Activated CD8-positive, alpha-beta T cell treated with anti-CD3 and anti-CD28 coated beads for 36 hours (primary cell): ENCODE measurements at regions not wholly inside any gene's neighbourhood (a gene's known extent, or its start where the extent isn't known, plus 50 kb on each side); places are given as distances from the start of the nearest gene placed in this dataset.

Experiments
- ATAC-seq: fragments of 200-7000 bp; cut with Tn5 transposase; one replicate; pipeline ENCODE4 v1.10.0; 2021; ENCODE audit warnings: mild to moderate bottlenecking, moderate library complexity
- CTCF ChIA-PET: fragments of 350-600 bp; sonication (Branson Sonifier 250); formaldehyde crosslinking; loops from one replicate; lab custom pipeline; 2021; ENCODE audit warnings: antibody characterized with exemption; lab: Charles Lee
- POLR2A ChIA-PET: fragments of 350-600 bp; sonication (Branson Sonifier 250); formaldehyde crosslinking; loops from one replicate; lab custom pipeline; 2021; ENCODE audit warnings: antibody characterized with exemption; lab: Charles Lee
- DNase-seq: peaks from one replicate; pipeline ENCODE4 v3.0.0-alpha.2; 2020
- H3K27ac Mint-ChIP-seq: one replicate; pipeline ENCODE4 v1.8.0; 2021; ENCODE audit warnings: mild to moderate bottlenecking, mixed read lengths
- H3K27me3 Mint-ChIP-seq: one replicate; pipeline ENCODE4 v1.8.0; 2021; ENCODE audit warnings: mixed read lengths
- H3K36me3 Mint-ChIP-seq: one replicate; pipeline ENCODE4 v1.8.0; 2021; ENCODE audit warnings: low read depth, mixed read lengths
- H3K4me1 Mint-ChIP-seq: one replicate; pipeline ENCODE4 v1.8.0; 2021; ENCODE audit warnings: low read depth, mixed read lengths
- H3K4me3 Mint-ChIP-seq: one replicate; pipeline ENCODE4 v1.8.0; 2021; ENCODE audit warnings: mild to moderate bottlenecking, moderate library complexity, mixed read lengths
- H3K9me3 Mint-ChIP-seq: one replicate; pipeline ENCODE4 v1.8.0; 2021; ENCODE audit warnings: mixed read lengths
- intact Hi-C: fragments of 100-400 bp; cut with micrococcal nuclease; formaldehyde crosslinking; loops from one replicate; pipeline ENCODE4 v1.10.0; 2022
- TF ChIP-seq, protein P1 (sequence below): fragments of 200-600 bp; IDR thresholded peaks from one replicate; pipeline ENCODE4 v1.8.0; 2022; ENCODE audit warnings: antibody characterized with exemption, mild to moderate bottlenecking

DNA sequence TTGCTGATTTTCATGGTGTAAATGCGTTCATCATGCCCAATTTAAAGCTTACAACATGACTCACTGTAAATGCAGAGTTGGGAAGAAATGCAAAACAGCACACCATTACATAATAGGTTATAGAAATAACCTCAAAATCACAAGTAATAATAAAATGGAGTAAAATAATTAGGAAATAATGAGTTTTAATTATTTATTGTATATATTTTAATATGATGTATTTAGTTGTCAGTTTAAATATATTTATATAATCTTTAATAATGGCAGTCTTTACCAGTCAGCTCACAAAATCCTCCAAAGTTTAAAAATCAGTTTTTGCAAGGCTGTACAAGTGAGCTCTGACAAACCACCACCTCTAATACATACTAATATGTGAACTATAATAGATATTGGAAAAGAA is 180.2 kb downstream of the RND3 start:
- H3K4me1 Mint-ChIP-seq: no peaks in the 10 kb centered on the region
- no peak overlapping the region for H3K27ac Mint-ChIP-seq
- TF ChIP-seq, protein P1, sequence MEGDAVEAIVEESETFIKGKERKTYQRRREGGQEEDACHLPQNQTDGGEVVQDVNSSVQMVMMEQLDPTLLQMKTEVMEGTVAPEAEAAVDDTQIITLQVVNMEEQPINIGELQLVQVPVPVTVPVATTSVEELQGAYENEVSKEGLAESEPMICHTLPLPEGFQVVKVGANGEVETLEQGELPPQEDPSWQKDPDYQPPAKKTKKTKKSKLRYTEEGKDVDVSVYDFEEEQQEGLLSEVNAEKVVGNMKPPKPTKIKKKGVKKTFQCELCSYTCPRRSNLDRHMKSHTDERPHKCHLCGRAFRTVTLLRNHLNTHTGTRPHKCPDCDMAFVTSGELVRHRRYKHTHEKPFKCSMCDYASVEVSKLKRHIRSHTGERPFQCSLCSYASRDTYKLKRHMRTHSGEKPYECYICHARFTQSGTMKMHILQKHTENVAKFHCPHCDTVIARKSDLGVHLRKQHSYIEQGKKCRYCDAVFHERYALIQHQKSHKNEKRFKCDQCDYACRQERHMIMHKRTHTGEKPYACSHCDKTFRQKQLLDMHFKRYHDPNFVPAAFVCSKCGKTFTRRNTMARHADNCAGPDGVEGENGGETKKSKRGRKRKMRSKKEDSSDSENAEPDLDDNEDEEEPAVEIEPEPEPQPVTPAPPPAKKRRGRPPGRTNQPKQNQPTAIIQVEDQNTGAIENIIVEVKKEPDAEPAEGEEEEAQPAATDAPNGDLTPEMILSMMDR: no peak
- ATAC-seq (no peak), DNase-seq (no peak)
- ChIA-PET POLR2A (no interaction called here), CTCF (no interaction called here)
- peaks cover 10% of the 10 kb centered on the region for H3K9me3 Mint-ChIP-seq
- intact Hi-C loops: no loop called here
- no peaks in the 10 kb centered on the region for H3K36me3 Mint-ChIP-seq
- no peak overlapping the region for H3K4me3 Mint-ChIP-seq
- H3K27me3 Mint-ChIP-seq: no peaks in the 10 kb centered on the region

DNA sequence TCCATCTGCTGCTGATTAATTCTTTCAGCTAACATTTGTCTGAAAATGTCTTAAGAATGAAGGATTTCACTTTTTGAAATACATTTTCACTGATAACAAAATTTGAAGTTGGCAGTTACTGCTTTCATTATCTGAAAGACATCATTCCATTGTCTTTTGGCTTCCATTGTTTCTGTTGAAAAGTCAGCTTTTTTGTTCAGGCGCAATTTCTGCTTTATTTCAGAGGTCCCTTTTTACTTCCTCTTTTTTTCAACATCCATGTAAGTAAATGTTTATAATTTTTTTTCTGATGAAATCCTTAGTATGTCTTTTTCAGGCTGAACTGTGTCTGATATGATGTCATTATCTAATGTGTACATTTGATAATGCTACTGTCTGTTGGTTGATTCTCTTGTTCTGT is 184.2 kb downstream of the RND3 start:
- Mint-ChIP-seq H3K36me3 (no peaks in the 10 kb centered on the region), H3K27me3 (no peaks in the 10 kb centered on the region), H3K9me3 (peaks cover 6% of the 10 kb centered on the region), H3K27ac (no peak overlapping the region), H3K4me1 (no peaks in the 10 kb centered on the region), H3K4me3 (no peak overlapping the region)
- ATAC-seq: no peak
- ChIA-PET CTCF (no interaction called here), POLR2A (interaction anchor here (1.0 kb wide), 1 partner anchor 197 kb away, joined by 4 read pairs; no protein-coding TSS in a partner anchor)
- DNase-seq: no peak
- intact Hi-C loops: no loop called here
- TF ChIP-seq, protein P1: no peak

DNA sequence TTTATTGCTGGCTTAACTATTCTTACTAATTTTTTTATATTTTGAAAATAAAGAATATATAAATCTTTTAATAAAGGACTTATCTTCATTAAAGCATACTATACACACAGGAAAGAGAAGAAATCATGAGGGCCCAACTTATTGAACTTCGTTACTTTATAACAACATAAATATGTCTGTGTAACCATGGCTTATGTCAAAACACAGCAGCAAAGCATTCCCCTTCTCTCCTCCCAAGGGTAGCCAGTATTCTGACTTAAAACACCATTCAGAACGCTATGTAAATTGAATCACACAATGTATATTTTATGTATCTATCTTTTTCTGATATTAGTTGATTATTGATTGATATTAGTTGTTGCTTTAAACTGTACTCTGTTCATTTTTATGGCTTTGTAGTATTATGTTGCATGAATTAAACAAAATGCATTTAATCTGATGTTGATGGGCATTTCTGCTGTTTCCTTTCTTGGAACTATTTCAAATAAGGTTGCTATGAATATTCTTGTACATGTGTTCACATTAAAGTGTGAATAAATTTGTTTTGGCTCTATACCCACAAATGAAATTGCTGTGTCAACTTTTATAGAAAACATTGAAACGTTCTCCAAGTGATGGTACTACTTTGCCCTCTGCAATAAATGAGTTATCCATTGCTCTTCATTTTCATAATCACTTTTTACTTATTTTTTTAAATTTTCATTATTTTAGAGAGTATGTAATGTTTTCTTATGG is 188.7 kb downstream of the RND3 start:
- ChIA-PET CTCF (no interaction called here), POLR2A (no interaction called here)
- Mint-ChIP-seq H3K4me3 (no peak overlapping the region), H3K27ac (no peak overlapping the region), H3K36me3 (no peaks in the 10 kb centered on the region), H3K27me3 (no peaks in the 10 kb centered on the region), H3K9me3 (peaks cover 4% of the 10 kb centered on the region), H3K4me1 (no peaks in the 10 kb centered on the region)
- intact Hi-C loops: no loop called here
- ATAC-seq (no peak), DNase-seq (no peak)
- TF ChIP-seq, protein P1: no peak

DNA sequence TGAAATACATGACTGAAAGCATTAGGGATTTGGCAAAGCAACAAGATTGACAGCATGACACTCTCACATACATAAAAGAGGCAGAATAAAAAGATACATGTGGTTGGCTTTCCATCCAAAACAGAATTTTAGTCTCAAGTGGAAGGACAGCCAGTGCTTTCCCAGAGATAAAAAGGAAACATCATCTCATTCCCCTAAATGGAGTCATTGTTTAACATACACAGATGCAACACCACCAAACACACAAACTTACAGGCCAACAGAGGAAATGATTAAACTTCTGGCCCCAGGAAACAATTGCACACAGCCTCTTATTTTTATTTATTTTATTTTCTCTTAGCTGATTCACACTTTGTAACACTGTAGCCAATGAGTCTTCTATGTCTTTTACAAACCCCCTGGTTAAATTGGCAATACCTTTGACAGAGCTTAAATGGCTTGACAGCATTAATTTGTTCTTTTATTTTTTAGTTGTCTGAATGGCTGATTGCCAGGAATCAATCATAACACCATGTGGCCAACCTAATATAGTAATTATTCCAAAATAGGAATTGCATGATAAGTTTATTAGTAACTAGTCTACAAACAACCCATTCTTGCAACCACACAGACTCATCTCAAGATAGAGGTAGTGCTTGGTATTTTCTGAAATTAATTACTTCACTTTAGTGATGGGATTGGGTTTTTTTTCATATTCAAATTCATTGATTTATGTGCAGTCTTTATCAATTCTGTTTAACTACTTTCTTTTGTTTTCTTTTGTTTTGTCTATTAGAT is 190.5 kb downstream of the RND3 start:
- ChIA-PET CTCF (no interaction called here), POLR2A (no interaction called here)
- DNase-seq: no peak
- Mint-ChIP-seq H3K27me3 (no peaks in the 10 kb centered on the region), H3K27ac (no peak overlapping the region), H3K36me3 (no peaks in the 10 kb centered on the region), H3K4me1 (no peaks in the 10 kb centered on the region), H3K9me3 (no peaks in the 10 kb centered on the region), H3K4me3 (no peak overlapping the region)
- intact Hi-C loops: no loop called here
- ATAC-seq: no peak
- TF ChIP-seq, protein P1: no peak

DNA sequence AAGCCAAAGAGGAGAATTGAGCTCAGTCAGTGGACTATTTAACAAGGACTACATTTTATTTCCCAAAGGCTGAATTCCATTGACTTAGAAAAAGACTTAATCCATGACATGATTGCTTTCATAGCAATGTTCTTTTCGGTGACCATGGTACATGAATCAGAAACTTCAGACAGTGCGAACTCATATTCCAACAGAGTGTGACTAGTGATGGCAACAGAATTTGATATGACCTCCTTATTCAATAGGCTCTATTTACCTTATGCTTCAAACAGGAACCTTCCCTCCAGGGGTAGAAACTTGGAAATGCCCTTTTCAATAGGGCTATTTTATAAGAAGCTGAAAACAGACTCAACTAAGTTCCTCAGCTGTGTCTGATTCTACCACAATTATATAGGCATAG is 191.9 kb downstream of the RND3 start:
- DNase-seq: no peak
- ATAC-seq: no peak
- ChIA-PET POLR2A (no interaction called here), CTCF (no interaction called here)
- H3K27ac Mint-ChIP-seq: no peak overlapping the region
- no peak overlapping the region for H3K4me3 Mint-ChIP-seq
- H3K27me3 Mint-ChIP-seq: no peaks in the 10 kb centered on the region
- intact Hi-C loops: no loop called here
- no peaks in the 10 kb centered on the region for H3K9me3 Mint-ChIP-seq
- TF ChIP-seq, protein P1: no peak
- H3K36me3 Mint-ChIP-seq: no peaks in the 10 kb centered on the region
- H3K4me1 Mint-ChIP-seq: no peaks in the 10 kb centered on the region
